PFSK-1 (cell line): ENCODE measurements at regions not wholly inside any gene's neighbourhood (a gene's known extent, or its start where the extent isn't known, plus 50 kb on each side); places are given as distances from the start of the nearest gene placed in this dataset.

Experiments used
- FOXP2 ChIP-seq: optimal IDR thresholded peaks from 2 replicates; pipeline ENCODE3; 2011; ENCODE audit warnings: borderline replicate concordance, control low read depth, inconsistent platforms; ENCODE audit not compliant: insufficient read depth; ENCODE audit errors: extremely low read length, extremely low read depth
- POLR2AphosphoS5 ChIP-seq: IDR thresholded peaks from 2 replicates; pipeline ENCODE4 v1.6.1; 2012; ENCODE audit warnings: low read depth, mild to moderate bottlenecking, control low read depth, low read length, moderate library complexity
- REST ChIP-seq, 2 experiments: IDR thresholded peaks; 2 replicates each; pipeline versions ENCODE4 v1.6.1 to v1.8.0; 2011 to 2012; ENCODE audit warnings: low read depth in 2 of 2, low read length in 2 of 2, control low read depth in 1 of 2, inconsistent platforms in 1 of 2, mild to moderate bottlenecking in 1 of 2, moderate library complexity in 1 of 2; ENCODE audit not compliant: insufficient read depth in 1 of 2
- SIN3A ChIP-seq: IDR thresholded peaks from 2 replicates; pipeline ENCODE4 v1.6.1; 2012; ENCODE audit warnings: mild to moderate bottlenecking, low read length, moderate library complexity, borderline replicate concordance; ENCODE audit not compliant: insufficient read depth
- TAF1 ChIP-seq: IDR thresholded peaks from 2 replicates; pipeline ENCODE4 v1.6.1; 2012; ENCODE audit warnings: low read length, control low read depth, borderline replicate concordance; ENCODE audit not compliant: insufficient read depth

GRCh38 chr5:126277762-126278161, 145.4 kb upstream of the GRAMD2B start:
- no peak for TF ChIP-seq FOXP2
- no peak for TF ChIP-seq TAF1
- no peak for TF ChIP-seq REST (IDR thresholded peaks at IDR 0.05; ENCODE audit: insufficient read depth in 1 of 2, low read depth in 2 of 2, low read length in 2 of 2)
- no peak for TF ChIP-seq POLR2AphosphoS5
- no peak for TF ChIP-seq SIN3A

- TF ChIP-seq FOXP2, result no peak
- TF ChIP-seq REST (IDR thresholded peaks at IDR 0.05; ENCODE audit: insufficient read depth in 1 of 2, low read depth in 2 of 2, low read length in 2 of 2), result no peak
- TF ChIP-seq SIN3A, result no peak
- TF ChIP-seq POLR2AphosphoS5, result no peak
- no peak for TF ChIP-seq TAF1
These were observed 142.9 kb upstream of the GRAMD2B start for GRCh38 chr5:126280343-126280742.

DNA sequence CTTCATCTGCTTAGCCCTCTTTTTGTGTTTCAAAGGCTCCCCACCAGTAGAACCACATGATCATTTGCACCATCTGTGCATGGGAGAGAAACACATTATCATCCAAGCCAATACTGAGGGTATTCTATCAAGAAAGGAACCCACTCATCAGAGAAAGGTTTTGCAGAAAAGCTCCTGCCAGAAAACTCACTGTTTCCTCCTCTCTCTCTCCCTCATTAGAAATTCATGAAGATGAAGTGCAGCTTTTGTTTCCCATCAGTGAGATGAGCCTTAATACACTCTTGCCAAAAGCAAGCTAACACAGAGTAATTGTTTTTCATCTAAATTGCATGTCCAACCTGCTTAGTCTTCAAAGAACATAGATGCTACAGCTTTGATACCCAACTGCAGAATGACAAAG, 142.4 kb upstream of the GRAMD2B start:
- TF ChIP-seq SIN3A (no peak), REST (IDR thresholded peaks at IDR 0.05; ENCODE audit: insufficient read depth in 1 of 2, low read depth in 2 of 2, low read length in 2 of 2) (no peak), FOXP2 (no peak)

DNA sequence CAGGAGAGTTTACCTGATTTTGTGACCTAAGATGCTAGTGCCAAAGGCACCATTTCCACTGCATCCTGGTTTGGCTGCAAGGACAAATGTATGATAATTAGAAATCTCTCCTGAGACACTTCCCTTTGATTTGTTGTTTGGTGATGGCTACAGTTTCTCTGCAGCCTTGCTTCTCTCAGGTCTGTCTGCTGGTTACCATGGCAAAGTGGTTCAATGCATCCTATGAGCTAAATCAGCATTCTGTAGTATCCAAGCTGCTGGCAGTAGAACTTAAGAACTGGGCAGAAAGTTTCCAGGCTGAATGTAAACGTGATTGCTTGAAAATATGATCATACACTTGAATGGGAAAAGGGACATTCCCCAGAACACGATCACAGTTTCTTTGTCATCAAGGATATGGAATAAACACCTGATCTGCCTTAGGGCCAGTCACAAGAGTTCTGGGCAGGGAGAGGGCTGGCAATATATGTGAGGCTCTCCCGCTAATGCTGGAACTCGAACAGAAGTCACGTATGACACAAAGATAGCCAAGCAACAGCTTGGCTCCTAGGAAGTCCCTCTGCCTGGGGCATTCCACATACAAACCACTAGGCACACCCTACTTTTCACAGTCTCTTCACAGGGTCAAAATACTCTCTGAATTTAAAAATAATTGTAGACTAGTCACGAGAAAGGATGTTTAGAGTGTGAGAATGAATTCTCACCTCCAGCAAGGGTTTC, 138.1 kb upstream of the GRAMD2B start:
- no peak for TF ChIP-seq POLR2AphosphoS5
- no peak for TF ChIP-seq REST (IDR thresholded peaks at IDR 0.05; ENCODE audit: insufficient read depth in 1 of 2, low read depth in 2 of 2, low read length in 2 of 2)
- TF ChIP-seq SIN3A, result no peak
- no peak for TF ChIP-seq TAF1
- no peak for TF ChIP-seq FOXP2

DNA sequence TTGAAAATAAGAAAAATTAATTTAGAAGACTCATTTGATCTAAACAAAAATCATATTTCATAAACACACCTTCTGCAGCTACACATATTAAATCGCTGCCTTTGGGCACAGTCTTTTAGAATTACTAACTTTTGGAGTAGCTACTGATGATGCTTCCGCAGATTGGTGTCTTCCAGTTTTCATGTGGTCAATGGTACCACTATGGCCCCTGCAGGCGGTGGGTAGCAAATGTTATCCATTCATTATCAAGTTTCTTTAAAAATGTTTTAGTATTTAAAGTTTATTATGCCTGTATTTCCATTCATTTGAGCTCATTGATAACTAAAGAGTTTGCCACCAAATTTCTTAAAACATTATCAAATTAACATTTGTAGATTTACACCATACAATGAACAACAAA, 122.9 kb upstream of the GRAMD2B start:
- TF ChIP-seq TAF1 (no peak), POLR2AphosphoS5 (no peak), SIN3A (no peak), FOXP2 (no peak), REST (IDR thresholded peaks at IDR 0.05; ENCODE audit: insufficient read depth in 1 of 2, low read depth in 2 of 2, low read length in 2 of 2) (no peak)
